ENCODE measurements at regions not wholly inside any gene's neighbourhood (a gene's known extent, or its start where the extent isn't known, plus 50 kb on each side); places are given as distances from the start of the nearest gene placed in this dataset.

DNA sequence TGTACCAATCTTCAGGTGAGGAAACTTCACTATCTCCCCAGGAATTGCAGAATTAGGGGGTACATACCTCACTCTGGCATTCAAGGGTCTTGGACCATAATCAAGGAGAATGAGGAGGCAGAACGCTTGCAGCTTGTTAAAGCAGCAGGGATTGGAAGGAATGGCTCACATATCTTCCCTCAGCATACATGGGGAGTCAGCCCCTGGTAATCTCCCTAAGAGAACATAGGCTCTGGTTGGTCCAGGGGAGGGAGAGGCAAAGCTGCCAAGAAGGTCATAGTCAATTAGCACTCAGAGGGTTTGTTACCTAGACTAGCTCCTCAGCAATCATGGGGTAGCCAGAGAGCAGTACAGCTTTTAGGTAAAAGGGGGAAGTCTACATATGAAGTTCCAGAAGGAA, 256.8 kb downstream of the INSC start:
- Mint-ChIP-seq H3K4me3 (no peak overlapping the region), H3K27ac (no peak overlapping the region), H3K4me1 (peaks cover 14 to 22% of the 10 kb centered on the region in 2 experiments), H3K36me3 (ENCODE audit: insufficient read depth in 1 of 3, low read depth in 3 of 3) (no peaks in the 10 kb centered on the region), H3K27me3 (ENCODE audit: low read depth) (peaks cover 8% of the 10 kb centered on the region; the same call in 1 of the 2 replicates), H3K9me3 (peaks cover 0 to 4% of the 10 kb centered on the region in 2 experiments; a peak in 1 of 5 replicates)
- Histone ChIP-seq H3K18ac (ENCODE audit: insufficient read length, low read depth, low read length) (no peak overlapping the region), H4K20me1 (ENCODE audit: control insufficient read depth, insufficient read depth, insufficient read length) (no peaks in the 10 kb centered on the region), H2AK5ac (ENCODE audit: insufficient read length, low read length) (no peak overlapping the region), H3K79me1 (ENCODE audit: insufficient read depth, low read depth, low read length, poor library complexity, severe bottlenecking) (no peaks in the 10 kb centered on the region), H4K5ac (ENCODE audit: insufficient read length, low read depth, low read length) (no peak overlapping the region), H3K27ac (ENCODE audit: insufficient read length, low read depth, low read length) (no peak overlapping the region), H3K56ac (ENCODE audit: insufficient read length, low read depth, low read length) (no peak overlapping the region), H2AFZ (ENCODE audit: low read length) (no peak overlapping the region), H2BK15ac (ENCODE audit: low read depth, low read length) (no peak overlapping the region), H2BK12ac (ENCODE audit: insufficient read length, low read depth, low read length) (no peak overlapping the region), H3K27me3 (ENCODE audit: insufficient read depth, low read length) (no peaks in the 10 kb centered on the region), H3K9ac (ENCODE audit: extremely low read depth, insufficient read length, low read length) (no peak overlapping the region), H4K91ac (ENCODE audit: insufficient read length, low read depth, low read length) (no peak overlapping the region), H3K9me3 (ENCODE audit: control insufficient read depth, low read depth, low read length) (no peaks in the 10 kb centered on the region), H3T11ph (ENCODE audit: low read length) (no peak overlapping the region), H3K4ac (ENCODE audit: low read depth, low read length) (no peak overlapping the region), H3K4me1 (ENCODE audit: insufficient read depth, low read length) (peaks cover 6% of the 10 kb centered on the region), H4K8ac (replicated peaks; ENCODE audit: insufficient read length, low read depth, low read length) (no peak overlapping the region), H3K23me2 (ENCODE audit: insufficient read length, low read depth, low read length, poor library complexity, severe bottlenecking) (no peaks in the 10 kb centered on the region), H3K79me2 (ENCODE audit: insufficient read depth, low read length) (no peaks in the 10 kb centered on the region), H2BK20ac (ENCODE audit: low read depth, low read length, poor library complexity, severe bottlenecking) (no peak overlapping the region), H3K14ac (ENCODE audit: insufficient read depth, low read length) (no peak overlapping the region), H2BK5ac (ENCODE audit: insufficient read length, low read length) (no peak overlapping the region), H2BK120ac (ENCODE audit: low read depth, low read length, poor library complexity, severe bottlenecking) (no peak overlapping the region), H3K23ac (ENCODE audit: insufficient read length, low read depth, low read length) (no peak overlapping the region), H3K4me2 (ENCODE audit: insufficient read depth, insufficient read length, low read length) (no peak overlapping the region)
- TF ChIP-seq, protein P1, sequence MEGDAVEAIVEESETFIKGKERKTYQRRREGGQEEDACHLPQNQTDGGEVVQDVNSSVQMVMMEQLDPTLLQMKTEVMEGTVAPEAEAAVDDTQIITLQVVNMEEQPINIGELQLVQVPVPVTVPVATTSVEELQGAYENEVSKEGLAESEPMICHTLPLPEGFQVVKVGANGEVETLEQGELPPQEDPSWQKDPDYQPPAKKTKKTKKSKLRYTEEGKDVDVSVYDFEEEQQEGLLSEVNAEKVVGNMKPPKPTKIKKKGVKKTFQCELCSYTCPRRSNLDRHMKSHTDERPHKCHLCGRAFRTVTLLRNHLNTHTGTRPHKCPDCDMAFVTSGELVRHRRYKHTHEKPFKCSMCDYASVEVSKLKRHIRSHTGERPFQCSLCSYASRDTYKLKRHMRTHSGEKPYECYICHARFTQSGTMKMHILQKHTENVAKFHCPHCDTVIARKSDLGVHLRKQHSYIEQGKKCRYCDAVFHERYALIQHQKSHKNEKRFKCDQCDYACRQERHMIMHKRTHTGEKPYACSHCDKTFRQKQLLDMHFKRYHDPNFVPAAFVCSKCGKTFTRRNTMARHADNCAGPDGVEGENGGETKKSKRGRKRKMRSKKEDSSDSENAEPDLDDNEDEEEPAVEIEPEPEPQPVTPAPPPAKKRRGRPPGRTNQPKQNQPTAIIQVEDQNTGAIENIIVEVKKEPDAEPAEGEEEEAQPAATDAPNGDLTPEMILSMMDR (conservative IDR thresholded peaks at IDR 0.05), result no peak
- DNase-seq, result no peak
- WGBS (ENCODE audit: extremely low coverage, insufficient read length, low lambda C conversion rate), result no CpG with 5 or more reads among the region's 1 CpG

All from H9 (cell line).